Smooth muscle cell (in vitro differentiated cells): ENCODE measurements at regions not wholly inside any gene's neighbourhood (a gene's known extent, or its start where the extent isn't known, plus 50 kb on each side); places are given as distances from the start of the nearest gene placed in this dataset.
"Not testable (repeated sequence)": the region's sequence is repeated elsewhere in the genome, so short reads cannot be mapped to it uniquely, and the experiment has no call there.

Experiments used
- DNase-seq: peaks from one replicate; lab custom pipeline; 2025; ENCODE audit not compliant: unreplicated experiment; lab: John Stamatoyannopoulos, UW
- H2AFZ ChIP-seq: fragments of 200-600 bp; sonication (generic); 2 replicates; pipeline ENCODE4 v1.6.0; 2016; ENCODE audit warnings: antibody characterized with exemption, low read depth, mild to moderate bottlenecking
- H3F3A ChIP-seq: fragments of 200-600 bp; sonication (generic); 2 replicates; pipeline ENCODE4 v1.6.0; 2017; ENCODE audit warnings: antibody characterized with exemption, low read depth
- H3K27ac ChIP-seq: fragments of 200-600 bp; sonication (generic); 2 replicates; pipeline ENCODE4 v1.5.1; 2016; ENCODE audit warnings: low read depth, mild to moderate bottlenecking
- H3K27me3 ChIP-seq: fragments of 200-600 bp; sonication (generic); 2 replicates; pipeline ENCODE4 v1.6.1; 2016; ENCODE audit warnings: low read depth, mild to moderate bottlenecking
- H3K36me3 ChIP-seq: fragments of 200-600 bp; sonication (generic); 2 replicates; pipeline ENCODE4 v1.5.1; 2016; ENCODE audit warnings: low read depth
- H3K4me1 ChIP-seq: fragments of 200-600 bp; sonication (generic); 2 replicates; pipeline ENCODE4 v1.5.1; 2016; ENCODE audit warnings: low read depth
- H3K4me2 ChIP-seq: fragments of 200-600 bp; sonication (generic); 2 replicates; pipeline ENCODE4 v1.6.0; 2016; ENCODE audit warnings: mild to moderate bottlenecking
- H3K4me3 ChIP-seq: fragments of 200-600 bp; sonication (generic); 2 replicates; pipeline ENCODE4 v1.5.1; 2016; ENCODE audit warnings: mild to moderate bottlenecking
- H3K79me2 ChIP-seq: fragments of 200-600 bp; sonication (generic); 2 replicates; pipeline ENCODE4 v1.6.0; 2016; ENCODE audit warnings: low read depth, mild to moderate bottlenecking
- H3K9ac ChIP-seq: fragments of 200-600 bp; sonication (generic); 2 replicates; pipeline ENCODE4 v1.6.0; 2016; ENCODE audit warnings: low read depth
- H3K9me3 ChIP-seq: fragments of 200-600 bp; sonication (generic); replicated peaks from 2 replicates; pipeline ENCODE4 v1.5.1; 2016; ENCODE audit warnings: low read depth
- H4K20me1 ChIP-seq: fragments of 200-600 bp; sonication (generic); 2 replicates; pipeline ENCODE4 v1.6.0; 2016; ENCODE audit warnings: low read depth
- CTCF ChIP-seq: fragments of 200-600 bp; sonication (generic); IDR thresholded peaks from 2 replicates; pipeline ENCODE4 v1.5.1; 2017; ENCODE audit warnings: borderline replicate concordance, mild to moderate bottlenecking, antibody characterized with exemption; ENCODE audit not compliant: insufficient read depth, poor library complexity, severe bottlenecking
- WGBS: methylation state at CpG from one replicate; pipeline ENCODE4 v1.1.7; 2016; ENCODE audit warnings: low lambda C conversion rate; 5-methylcytosine and 5-hydroxymethylcytosine counted together

DNA sequence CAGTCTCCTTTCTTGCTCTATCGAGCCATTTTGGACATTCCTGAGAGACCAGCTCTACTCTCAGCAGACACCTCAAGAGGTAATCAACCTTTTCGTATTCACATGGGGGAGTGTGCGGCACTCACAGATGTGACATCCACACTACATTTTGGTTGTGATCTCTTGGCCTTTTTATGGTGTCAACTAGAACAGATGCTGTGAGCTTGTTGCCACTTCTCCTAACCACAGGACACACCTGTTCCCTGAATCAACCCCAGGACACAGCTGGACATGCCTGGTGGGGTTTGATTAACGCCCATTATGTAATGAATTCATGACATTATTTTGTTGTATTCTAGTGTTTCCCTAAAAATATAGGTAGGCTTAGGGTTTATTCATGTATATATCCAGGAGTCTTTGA is 1143.6 kb downstream of the TMEM121 start:
- no peak for TF ChIP-seq CTCF
- H3K9ac ChIP-seq = no peak overlapping the region
- 76% methylated on average over 4 of the region's 4 CpGs for WGBS
- no peaks in the 10 kb centered on the region for H4K20me1 ChIP-seq
- no peaks in the 10 kb centered on the region for H3K36me3 ChIP-seq
- no peak overlapping the region for H3K4me3 ChIP-seq
- no peak overlapping the region for H3K4me2 ChIP-seq
- no peak overlapping the region for H3K27ac ChIP-seq
- no peak overlapping the region for H2AFZ ChIP-seq
- no peaks in the 10 kb centered on the region for H3K27me3 ChIP-seq
- H3F3A ChIP-seq = no peaks in the 10 kb centered on the region
- no peak for DNase-seq
- H3K4me1 ChIP-seq = no peaks in the 10 kb centered on the region
- no peaks in the 10 kb centered on the region for H3K79me2 ChIP-seq
- H3K9me3 ChIP-seq = peaks cover 7% of the 10 kb centered on the region

- not testable (repeated sequence) for H3F3A ChIP-seq, H3K4me1 ChIP-seq, H3K79me2 ChIP-seq, H2AFZ ChIP-seq, DNase-seq, H3K27ac ChIP-seq, H3K4me3 ChIP-seq, H3K27me3 ChIP-seq, H3K4me2 ChIP-seq, H3K9me3 ChIP-seq, H3K36me3 ChIP-seq, H3K9ac ChIP-seq, H4K20me1 ChIP-seq
- 42% methylated on average over 2 of the region's 2 CpGs for WGBS
Observed at GRCh38 chr14:106674093-106674492, 1147.7 kb downstream of the TMEM121 start.

GRCh38 chr14:106674509-106675125 is 1148.2 kb downstream of the TMEM121 start:
- not testable (repeated sequence) for DNase-seq, H3K27me3 ChIP-seq
- WGBS = 78% methylated on average over 11 of the region's 13 CpGs

DNA sequence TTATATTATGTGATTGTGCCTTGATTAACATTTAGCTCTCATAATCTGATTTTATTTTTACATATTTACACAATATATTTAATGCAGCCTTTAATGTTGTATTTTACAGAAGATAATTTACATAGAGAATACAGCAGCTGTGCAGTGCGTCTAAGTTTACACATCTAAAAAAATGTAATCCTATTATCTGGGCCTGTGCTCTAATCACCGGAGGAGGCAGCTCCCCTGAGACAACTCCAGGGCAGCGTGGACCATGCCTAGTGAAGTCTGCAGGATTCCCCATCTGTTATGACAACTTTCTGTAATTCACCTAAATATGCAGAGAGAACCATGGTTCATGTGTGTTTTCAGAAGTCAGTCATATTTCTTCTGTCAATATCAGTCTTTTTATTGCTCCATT is 1149.3 kb downstream of the TMEM121 start:
- H3F3A ChIP-seq, H3K27ac ChIP-seq, DNase-seq, H2AFZ ChIP-seq, H3K36me3 ChIP-seq, H3K9ac ChIP-seq, H3K4me1 ChIP-seq, H3K27me3 ChIP-seq, H3K4me2 ChIP-seq, H4K20me1 ChIP-seq, H3K79me2 ChIP-seq, H3K4me3 ChIP-seq, H3K9me3 ChIP-seq: not testable (repeated sequence)
- 72% methylated on average over 3 of the region's 3 CpGs for WGBS

More at GRCh38 chr14:106674509-106675125, 1148.2 kb downstream of the TMEM121 start:
- not testable (repeated sequence) for H3K36me3 ChIP-seq, H3K9me3 ChIP-seq, H3K27ac ChIP-seq, H3F3A ChIP-seq, H2AFZ ChIP-seq, H3K4me2 ChIP-seq, H3K79me2 ChIP-seq, H3K4me1 ChIP-seq, H3K4me3 ChIP-seq, H4K20me1 ChIP-seq, H3K9ac ChIP-seq

- H3K36me3 ChIP-seq = no peaks in the 10 kb centered on the region
- no peaks in the 10 kb centered on the region for H3K27me3 ChIP-seq
- H3K4me2 ChIP-seq = no peak overlapping the region
- H3K9me3 ChIP-seq = no peaks in the 10 kb centered on the region
- H2AFZ ChIP-seq = no peak overlapping the region
- no peaks in the 10 kb centered on the region for H4K20me1 ChIP-seq
- H3K9ac ChIP-seq = no peak overlapping the region
- H3K27ac ChIP-seq = no peak overlapping the region
- H3K4me1 ChIP-seq = no peaks in the 10 kb centered on the region
- WGBS = 49% methylated on average over 5 of the region's 5 CpGs
- TF ChIP-seq CTCF = no peak
- H3K4me3 ChIP-seq = no peak overlapping the region
- no peak for DNase-seq
- H3K79me2 ChIP-seq = no peaks in the 10 kb centered on the region
- H3F3A ChIP-seq = no peaks in the 10 kb centered on the region
Observed at GRCh38 chr14:106679776-106680175, 1153.4 kb downstream of the TMEM121 start.
